ENCODE measurements at regions not wholly inside any gene's neighbourhood (a gene's known extent, or its start where the extent isn't known, plus 50 kb on each side); places are given as distances from the start of the nearest gene placed in this dataset.

GRCh38 chr2:184199274-184199673, 399.1 kb upstream of the ZNF804A start:
- TF ChIP-seq CTCF (IDR thresholded peaks at IDR 0.05; ENCODE audit: low read depth, low read length) = no peak
- no peak for DNase-seq (ENCODE audit: low read depth in 2 of 2)
- no peak overlapping the region for H3K4me3 ChIP-seq (replicated peaks in 1 of 2; ENCODE audit: low read depth in 2 of 2, low read length in 2 of 2)

DNA sequence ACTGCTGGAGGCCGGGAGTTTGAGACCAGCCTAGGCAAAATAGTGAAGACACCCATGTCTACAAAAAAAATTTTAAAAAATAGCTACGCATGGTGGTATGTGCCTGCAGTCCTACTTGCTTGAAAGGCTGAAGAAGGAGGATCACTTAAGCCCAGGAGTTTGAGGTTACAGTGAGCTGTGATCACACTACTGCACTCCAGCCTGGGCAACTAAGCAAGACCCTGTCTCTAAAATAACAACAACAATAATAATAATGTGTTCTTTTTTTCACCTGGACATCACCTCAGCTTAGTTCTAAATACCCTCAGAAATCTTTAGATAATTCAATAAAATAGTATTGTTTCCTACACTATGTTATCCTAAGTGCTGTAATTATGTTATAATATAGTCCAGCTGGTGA, 397.1 kb upstream of the ZNF804A start:
- DNase-seq (ENCODE audit: low read depth in 2 of 2) = no peak
- H3K4me3 ChIP-seq (replicated peaks in 1 of 2; ENCODE audit: low read depth in 2 of 2, low read length in 2 of 2) = no peak overlapping the region
- TF ChIP-seq CTCF (IDR thresholded peaks at IDR 0.05; ENCODE audit: low read depth, low read length) = no peak

DNA sequence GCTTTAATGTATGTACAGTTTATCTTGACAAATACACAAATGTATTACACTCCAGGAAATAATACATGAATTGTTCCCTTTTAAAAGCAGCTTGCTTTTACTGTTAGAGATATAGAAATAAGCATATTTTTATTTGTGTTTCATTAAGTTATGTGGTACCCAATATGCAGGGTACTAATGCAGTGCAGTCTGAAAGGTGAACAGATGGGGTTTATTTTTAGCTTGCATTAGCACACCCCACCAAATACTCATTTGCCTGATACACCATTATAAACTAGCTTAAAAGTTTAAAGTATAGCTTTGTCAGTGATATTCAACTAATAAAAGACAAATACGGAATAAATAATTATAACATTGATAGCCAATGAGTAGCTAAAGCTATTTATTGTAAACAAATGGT, 394.7 kb upstream of the ZNF804A start:
- no peak for DNase-seq (ENCODE audit: low read depth in 2 of 2)
- H3K4me3 ChIP-seq (replicated peaks in 1 of 2; ENCODE audit: low read depth in 2 of 2, low read length in 2 of 2) = no peak overlapping the region

GRCh38 chr2:184205048-184205596, 393.2 kb upstream of the ZNF804A start:
- no peak for DNase-seq (ENCODE audit: low read depth in 2 of 2)
- no peak overlapping the region for H3K4me3 ChIP-seq (replicated peaks in 1 of 2; ENCODE audit: low read depth in 2 of 2, low read length in 2 of 2)
- TF ChIP-seq CTCF (IDR thresholded peaks at IDR 0.05; ENCODE audit: low read depth, low read length) = no peak

More for the DNA sequence above, 394.7 kb upstream of the ZNF804A start:
- no peak for TF ChIP-seq CTCF (IDR thresholded peaks at IDR 0.05; ENCODE audit: low read depth, low read length)

DNA sequence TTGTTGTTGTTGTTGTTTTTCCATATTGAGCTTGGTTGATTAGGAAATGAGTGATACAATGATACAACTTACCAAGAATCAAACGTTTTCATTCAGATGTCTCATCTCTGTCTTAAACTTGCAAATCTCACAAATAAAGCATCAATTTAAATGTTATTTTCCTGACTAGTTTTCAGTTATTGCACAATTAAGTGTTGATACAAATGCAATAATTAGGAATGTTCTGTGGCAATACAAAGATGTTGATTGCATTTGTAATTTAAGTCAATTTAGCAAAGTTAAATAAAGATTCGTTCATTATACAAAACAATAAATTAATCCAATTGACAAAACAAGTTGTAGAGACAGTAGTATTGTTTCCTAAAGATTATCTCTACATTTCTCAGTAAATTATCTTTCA, 392.3 kb upstream of the ZNF804A start:
- no peak for TF ChIP-seq CTCF (IDR thresholded peaks at IDR 0.05; ENCODE audit: low read depth, low read length)
- no peak overlapping the region for H3K4me3 ChIP-seq (replicated peaks in 1 of 2; ENCODE audit: low read depth in 2 of 2, low read length in 2 of 2)
- DNase-seq (ENCODE audit: low read depth in 2 of 2) = no peak

GRCh38 chr2:184210329-184210728, 388.0 kb upstream of the ZNF804A start:
- no peak for TF ChIP-seq CTCF (IDR thresholded peaks at IDR 0.05; ENCODE audit: low read depth, low read length)
- H3K4me3 ChIP-seq (replicated peaks in 1 of 2; ENCODE audit: low read depth in 2 of 2, low read length in 2 of 2) = no peak overlapping the region
- no peak for DNase-seq (ENCODE audit: low read depth in 2 of 2)

GRCh38 chr2:184215745-184216144, 382.6 kb upstream of the ZNF804A start:
- no peak for TF ChIP-seq CTCF (IDR thresholded peaks at IDR 0.05; ENCODE audit: low read depth, low read length)
- DNase-seq (ENCODE audit: low read depth in 2 of 2) = no peak
- no peak overlapping the region for H3K4me3 ChIP-seq (replicated peaks in 1 of 2; ENCODE audit: low read depth in 2 of 2, low read length in 2 of 2)
